ENCODE measurements at regions not wholly inside any gene's neighbourhood (a gene's known extent, or its start where the extent isn't known, plus 50 kb on each side); places are given as distances from the start of the nearest gene placed in this dataset.

DNA sequence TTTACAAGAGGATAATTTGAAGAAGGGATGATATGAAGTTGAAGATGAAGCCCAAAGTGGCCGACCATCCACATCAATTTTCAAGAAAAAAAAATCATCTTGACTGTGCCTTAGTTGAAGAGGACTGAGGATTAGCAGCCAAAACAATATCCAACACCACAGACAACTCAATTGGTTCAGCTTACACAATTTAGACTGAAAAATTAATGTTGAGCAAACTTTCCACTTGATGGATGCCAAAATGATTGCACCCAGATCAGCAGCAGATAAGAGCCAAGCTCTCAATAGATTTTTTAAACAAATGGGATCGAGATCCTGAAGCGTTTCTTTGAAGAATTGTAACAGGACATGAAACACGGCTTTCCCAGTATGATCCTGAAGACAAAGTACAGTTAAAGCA, 163.2 kb downstream of the GADD45G start:
- Histone ChIP-seq H3K27ac (no peak overlapping the region), H2AFZ (no peak overlapping the region), H3K4me3 (no peak overlapping the region), H4K20me1 (ENCODE audit: insufficient read depth, poor library complexity, severe bottlenecking) (no peaks in the 10 kb centered on the region), H3K9me2 (replicated peaks; ENCODE audit: insufficient read depth) (no peaks in the 10 kb centered on the region), H3K36me3 (replicated peaks; ENCODE audit: insufficient read depth, low read depth) (no peaks in the 10 kb centered on the region), H3K9me3 (ENCODE audit: low read depth) (no peaks in the 10 kb centered on the region), H3K27me3 (no peaks in the 10 kb centered on the region), H3K4me2 (no peak overlapping the region), H3K79me2 (no peaks in the 10 kb centered on the region), H3K4me1 (ENCODE audit: insufficient read depth) (no peaks in the 10 kb centered on the region)
- TF ChIP-seq EZH2phosphoT487 (IDR thresholded peaks at IDR 0.05; ENCODE audit: low read depth, severe bottlenecking, unreplicated experiment): no peak
- TF ChIP-seq EZH2 (IDR thresholded peaks at IDR 0.05; ENCODE audit: borderline replicate concordance): no peak
- TF ChIP-seq, protein P1, sequence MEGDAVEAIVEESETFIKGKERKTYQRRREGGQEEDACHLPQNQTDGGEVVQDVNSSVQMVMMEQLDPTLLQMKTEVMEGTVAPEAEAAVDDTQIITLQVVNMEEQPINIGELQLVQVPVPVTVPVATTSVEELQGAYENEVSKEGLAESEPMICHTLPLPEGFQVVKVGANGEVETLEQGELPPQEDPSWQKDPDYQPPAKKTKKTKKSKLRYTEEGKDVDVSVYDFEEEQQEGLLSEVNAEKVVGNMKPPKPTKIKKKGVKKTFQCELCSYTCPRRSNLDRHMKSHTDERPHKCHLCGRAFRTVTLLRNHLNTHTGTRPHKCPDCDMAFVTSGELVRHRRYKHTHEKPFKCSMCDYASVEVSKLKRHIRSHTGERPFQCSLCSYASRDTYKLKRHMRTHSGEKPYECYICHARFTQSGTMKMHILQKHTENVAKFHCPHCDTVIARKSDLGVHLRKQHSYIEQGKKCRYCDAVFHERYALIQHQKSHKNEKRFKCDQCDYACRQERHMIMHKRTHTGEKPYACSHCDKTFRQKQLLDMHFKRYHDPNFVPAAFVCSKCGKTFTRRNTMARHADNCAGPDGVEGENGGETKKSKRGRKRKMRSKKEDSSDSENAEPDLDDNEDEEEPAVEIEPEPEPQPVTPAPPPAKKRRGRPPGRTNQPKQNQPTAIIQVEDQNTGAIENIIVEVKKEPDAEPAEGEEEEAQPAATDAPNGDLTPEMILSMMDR (IDR thresholded peaks at IDR 0.05; ENCODE audit: poor library complexity): no peak
- 63% methylated on average over 4 of the region's 4 CpGs for WGBS (ENCODE audit: low lambda C conversion rate, missing lambda C conversion rate)
- DNase-seq (ENCODE audit: low spot score): no peak

DNA sequence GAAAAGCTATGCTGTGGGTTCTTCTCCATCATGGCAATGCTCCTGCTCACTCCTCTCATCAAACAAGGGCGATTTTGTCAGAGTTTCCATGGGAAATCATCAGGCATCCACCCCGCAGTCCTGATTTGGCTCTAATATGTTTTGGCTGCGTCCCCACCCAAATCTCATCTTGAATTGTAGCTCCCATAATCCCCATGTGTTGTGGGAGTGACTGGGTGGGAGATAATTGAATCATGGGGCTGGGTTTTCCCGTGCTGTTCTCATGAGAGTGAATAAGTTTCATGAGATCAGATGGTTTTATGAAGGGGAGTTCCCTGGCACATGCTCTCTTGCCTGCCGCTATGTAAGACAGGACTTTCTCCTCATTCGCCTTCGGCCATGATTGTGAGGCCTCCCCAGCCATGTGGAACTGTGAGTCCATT, 163.8 kb downstream of the GADD45G start:
- no peak for TF ChIP-seq EZH2phosphoT487 (IDR thresholded peaks at IDR 0.05; ENCODE audit: low read depth, severe bottlenecking, unreplicated experiment)
- TF ChIP-seq EZH2 (IDR thresholded peaks at IDR 0.05; ENCODE audit: borderline replicate concordance): no peak
- TF ChIP-seq, protein P1 (IDR thresholded peaks at IDR 0.05; ENCODE audit: poor library complexity): no peak
- no peak overlapping the region for H3K27ac ChIP-seq
- no peaks in the 10 kb centered on the region for H3K9me2 ChIP-seq (replicated peaks; ENCODE audit: insufficient read depth)
- H3K9me3 ChIP-seq (ENCODE audit: low read depth): no peaks in the 10 kb centered on the region
- DNase-seq (ENCODE audit: low spot score): no peak
- H3K27me3 ChIP-seq: no peaks in the 10 kb centered on the region
- H3K79me2 ChIP-seq: no peaks in the 10 kb centered on the region
- no peak overlapping the region for H2AFZ ChIP-seq
- no peak overlapping the region for H3K4me2 ChIP-seq
- H3K36me3 ChIP-seq (replicated peaks; ENCODE audit: insufficient read depth, low read depth): no peaks in the 10 kb centered on the region
- H3K4me3 ChIP-seq: no peak overlapping the region
- H4K20me1 ChIP-seq (ENCODE audit: insufficient read depth, poor library complexity, severe bottlenecking): no peaks in the 10 kb centered on the region
- 82% methylated on average over 7 of the region's 7 CpGs for WGBS (ENCODE audit: low lambda C conversion rate, missing lambda C conversion rate)
- H3K4me1 ChIP-seq (ENCODE audit: insufficient read depth): no peaks in the 10 kb centered on the region

DNA sequence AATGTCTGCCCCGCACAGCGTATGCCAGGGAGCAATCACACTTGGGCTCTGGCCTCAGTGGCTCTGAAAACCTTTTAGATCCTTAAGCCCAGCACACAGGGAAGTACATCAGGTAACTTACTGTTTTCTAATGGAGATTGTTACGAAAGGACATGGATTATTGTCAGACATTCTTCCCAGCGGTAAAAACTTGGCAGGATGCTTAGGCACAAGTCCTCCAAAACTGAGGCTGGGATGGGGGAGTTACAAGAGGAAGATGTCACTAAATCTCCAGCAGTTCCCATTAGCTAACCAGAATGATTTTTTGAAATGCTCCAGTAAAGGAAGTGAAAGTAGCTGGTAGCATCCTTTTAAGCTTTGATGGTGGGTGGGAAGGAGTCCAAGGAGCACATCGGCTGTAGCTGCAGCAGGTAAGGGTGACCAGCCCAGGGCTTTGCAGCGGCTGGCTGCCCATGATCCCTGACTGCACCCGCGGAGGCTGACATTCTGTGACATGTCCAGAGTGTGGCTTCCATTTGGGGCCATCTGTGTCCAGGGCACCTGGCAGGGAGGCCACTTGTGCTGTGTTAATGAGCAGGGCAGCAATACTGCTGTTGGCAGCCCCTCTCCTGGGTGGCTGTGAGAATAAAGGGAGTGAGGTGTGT, 165.8 kb downstream of the GADD45G start:
- no peak overlapping the region for H3K4me3 ChIP-seq
- 84% methylated on average over 8 of the region's 8 CpGs for WGBS (ENCODE audit: low lambda C conversion rate, missing lambda C conversion rate)
- H3K9me3 ChIP-seq (ENCODE audit: low read depth): no peaks in the 10 kb centered on the region
- H3K9me2 ChIP-seq (replicated peaks; ENCODE audit: insufficient read depth): no peaks in the 10 kb centered on the region
- H3K4me2 ChIP-seq: no peak overlapping the region
- H4K20me1 ChIP-seq (ENCODE audit: insufficient read depth, poor library complexity, severe bottlenecking): no peaks in the 10 kb centered on the region
- no peaks in the 10 kb centered on the region for H3K36me3 ChIP-seq (replicated peaks; ENCODE audit: insufficient read depth, low read depth)
- DNase-seq (ENCODE audit: low spot score): no peak
- no peak for TF ChIP-seq EZH2 (IDR thresholded peaks at IDR 0.05; ENCODE audit: borderline replicate concordance)
- TF ChIP-seq EZH2phosphoT487 (IDR thresholded peaks at IDR 0.05; ENCODE audit: low read depth, severe bottlenecking, unreplicated experiment): no peak
- TF ChIP-seq, protein P1 (IDR thresholded peaks at IDR 0.05; ENCODE audit: poor library complexity): no peak
- no peak overlapping the region for H2AFZ ChIP-seq
- no peaks in the 10 kb centered on the region for H3K79me2 ChIP-seq
- H3K27me3 ChIP-seq: no peaks in the 10 kb centered on the region
- no peaks in the 10 kb centered on the region for H3K4me1 ChIP-seq (ENCODE audit: insufficient read depth)
- H3K27ac ChIP-seq: no peak overlapping the region

Data from hepatocyte (in vitro differentiated cells).